HFF-Myc (cell line): ENCODE measurements at regions not wholly inside any gene's neighbourhood (a gene's known extent, or its start where the extent isn't known, plus 50 kb on each side); places are given as distances from the start of the nearest gene placed in this dataset.

Experiments
- DNase-seq: peaks from one replicate; pipeline ENCODE4 v3.0.0-alpha.2; 2011; ENCODE audit warnings: low read depth; ENCODE audit errors: extremely low read depth
- H3K4me3 ChIP-seq: replicated peaks from 2 replicates; pipeline ENCODE4 v1.5.1; 2011; ENCODE audit warnings: low read depth, mild to moderate bottlenecking, control low read depth, low read length
- CTCF ChIP-seq: IDR thresholded peaks from 2 replicates; pipeline ENCODE4 v1.5.1; 2012; ENCODE audit warnings: mild to moderate bottlenecking, low read depth, low read length, control low read depth; ENCODE audit errors: missing control alignments

- DNase-seq, result no peak
- TF ChIP-seq CTCF, result no peak
Observed at GRCh38 chr7:18125476-18125875, 97.8 kb upstream of the PRPS1L1 start.

DNA sequence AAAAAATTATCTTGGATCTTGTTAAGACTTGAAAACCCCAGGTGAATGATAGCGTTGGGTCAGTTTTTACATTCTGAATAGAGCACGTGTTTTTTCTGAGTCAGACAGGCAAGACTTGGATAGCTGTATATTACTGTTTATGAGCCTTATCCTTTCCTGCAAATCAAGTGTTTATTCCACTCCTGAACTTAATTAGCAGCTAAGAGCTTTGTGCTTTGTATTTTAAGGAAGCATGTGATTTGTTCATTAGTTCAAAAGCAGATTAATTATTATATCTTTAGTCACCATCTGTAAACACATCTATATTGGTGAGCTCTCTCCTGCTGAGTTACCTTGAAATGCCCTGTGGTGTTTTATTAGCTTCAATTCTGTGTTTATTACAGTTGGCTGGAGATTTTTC is 98.6 kb upstream of the PRPS1L1 start:
- TF ChIP-seq CTCF, result no peak
- no peak for DNase-seq
- H3K4me3 ChIP-seq, result no peak overlapping the region

More at GRCh38 chr7:18125476-18125875, 97.8 kb upstream of the PRPS1L1 start:
- H3K4me3 ChIP-seq, result no peak overlapping the region

GRCh38 chr7:18128846-18129245 is 101.2 kb upstream of the PRPS1L1 start:
- no peak for TF ChIP-seq CTCF
- no peak overlapping the region for H3K4me3 ChIP-seq
- DNase-seq, result no peak

DNA sequence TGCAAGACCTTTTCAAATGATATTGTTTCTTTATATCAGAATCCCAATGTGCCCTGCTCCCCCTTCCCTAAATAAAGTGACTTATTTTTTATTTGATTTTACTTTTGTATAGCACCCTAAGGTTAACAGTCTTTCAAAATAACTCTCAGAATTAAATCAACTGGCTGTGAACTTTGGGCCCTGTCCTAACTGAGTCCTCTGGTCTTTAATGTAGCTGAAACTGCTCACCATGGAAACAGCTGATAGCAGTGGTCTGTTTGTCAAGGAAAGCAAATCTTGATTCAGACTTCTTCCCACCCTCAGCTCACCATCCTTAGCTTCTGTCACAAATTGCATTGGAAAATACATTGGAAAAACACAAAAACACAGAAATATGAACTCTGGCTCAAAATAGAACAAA is 105.2 kb upstream of the PRPS1L1 start:
- TF ChIP-seq CTCF, result no peak
- H3K4me3 ChIP-seq, result no peak overlapping the region
- DNase-seq, result no peak

DNA sequence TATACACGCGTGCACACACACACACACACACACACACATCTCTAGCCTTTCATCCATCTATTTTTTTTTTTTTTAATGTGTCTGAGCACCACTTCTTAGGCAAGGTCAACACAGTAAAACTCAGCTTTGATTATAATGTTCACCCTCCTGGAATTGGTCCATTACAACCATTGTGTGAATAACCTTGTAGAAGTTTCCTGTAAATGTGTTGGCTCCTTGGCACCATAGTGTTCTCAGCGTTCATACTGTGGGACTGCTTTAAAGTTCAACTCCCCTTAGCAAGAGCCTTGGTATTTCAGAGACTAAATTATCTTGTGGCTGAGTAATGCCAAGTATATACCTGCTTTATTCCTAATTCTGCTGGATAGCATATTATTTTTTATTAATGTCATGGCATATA is 106.3 kb upstream of the PRPS1L1 start:
- TF ChIP-seq CTCF, result no peak
- DNase-seq, result no peak
- no peak overlapping the region for H3K4me3 ChIP-seq

DNA sequence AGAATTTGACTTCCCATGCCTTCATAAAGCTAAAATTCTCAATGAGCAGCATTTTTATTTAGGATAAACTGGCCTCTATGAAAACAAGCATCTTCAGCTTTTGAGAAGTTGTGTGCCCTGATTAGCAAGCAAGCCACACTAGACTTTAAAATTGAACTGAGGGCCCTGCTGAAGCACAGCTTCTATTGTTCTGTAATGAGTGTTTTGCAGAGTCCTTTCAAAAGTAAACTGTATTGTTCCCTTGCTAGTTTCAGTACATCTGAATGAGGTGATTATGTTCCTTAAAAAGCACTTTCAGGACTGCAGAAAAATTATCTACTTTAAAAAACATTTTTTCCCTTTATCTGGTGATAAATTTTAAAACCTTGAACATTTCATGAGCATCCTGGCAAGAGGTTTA is 113.3 kb upstream of the PRPS1L1 start:
- no peak for TF ChIP-seq CTCF
- no peak overlapping the region for H3K4me3 ChIP-seq

DNA sequence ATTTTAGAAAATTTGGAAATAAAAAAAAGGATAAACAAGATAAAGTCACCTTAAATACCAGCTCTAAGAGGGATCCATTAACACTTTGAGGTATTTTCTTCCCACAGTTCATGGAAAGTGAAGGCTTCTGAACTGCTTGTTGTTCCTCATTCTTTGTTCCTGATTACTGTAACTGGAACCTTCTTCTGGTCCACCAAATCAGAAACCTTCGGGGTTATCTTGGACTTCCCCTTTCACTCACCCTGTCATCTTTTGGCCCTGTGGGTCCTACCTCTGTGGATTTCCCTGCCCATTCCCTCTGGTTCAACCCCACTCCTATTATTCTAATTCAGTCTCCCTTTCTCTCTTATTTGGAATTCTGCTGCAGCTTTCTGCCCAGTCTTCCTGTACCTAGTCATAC is 116.5 kb upstream of the PRPS1L1 start:
- no peak for TF ChIP-seq CTCF
- H3K4me3 ChIP-seq, result no peak overlapping the region
- DNase-seq, result no peak

More for the DNA sequence above, 113.3 kb upstream of the PRPS1L1 start:
- no peak for DNase-seq
